ENCODE measurements at regions not wholly inside any gene's neighbourhood (a gene's known extent, or its start where the extent isn't known, plus 50 kb on each side); places are given as distances from the start of the nearest gene placed in this dataset.

- intact Hi-C loops (cut with micrococcal nuclease), result no loop called here
- Histone ChIP-seq H3K79me2 (ENCODE audit: insufficient read depth, low read length) (no peaks in the 10 kb centered on the region), H3K27me3 (ENCODE audit: insufficient read depth, low read length) (no peaks in the 10 kb centered on the region), H3K9me3 (ENCODE audit: control insufficient read depth in 1 of 2, insufficient read depth in 1 of 2, low read depth in 1 of 2, low read length in 2 of 2) (peaks cover 10 to 24% of the 10 kb centered on the region in 2 experiments; a peak in 3 of 4 replicates), H4K20me1 (ENCODE audit: insufficient read depth) (no peaks in the 10 kb centered on the region), H3K4me3 (replicated peaks in 1 of 2; ENCODE audit: low read depth in 1 of 2, low read length in 2 of 2) (no peak overlapping the region), H3K27ac (ENCODE audit: low read depth, low read length) (no peak overlapping the region), H3K9me2 (ENCODE audit: insufficient read depth) (no peaks in the 10 kb centered on the region), H2AFZ (ENCODE audit: low read depth, low read length, poor library complexity, severe bottlenecking) (no peak overlapping the region), H3K4me1 (ENCODE audit: control insufficient read depth in 1 of 2, insufficient read depth in 2 of 2, low read length in 2 of 2) (no peaks in the 10 kb centered on the region), H3K36me3 (ENCODE audit: control insufficient read depth in 1 of 2, insufficient read depth in 2 of 2, low read length in 2 of 2) (no peaks in the 10 kb centered on the region), H3K9ac (ENCODE audit: low read length) (no peak overlapping the region), H3K4me2 (ENCODE audit: low read length) (no peak overlapping the region)
- CTCF ChIA-PET, result no interaction called here
- TF ChIP-seq REST (IDR thresholded peaks at IDR 0.05; ENCODE audit: low read depth) (no peak), CBX3 (IDR thresholded peaks at IDR 0.05; ENCODE audit: low read depth) (no peak)
- BruUV-seq (replicated peaks), result no TSS peak
- RAD21 ChIA-PET (ENCODE audit: low non-redundant PET in 1 of 2, low total read pairs in 2 of 2, uncharacterized antibody in 2 of 2, unreplicated experiment in 2 of 2), result no interaction called here
- DNase-seq (ENCODE audit: low read depth, low spot score) (no peak), ATAC-seq (no peak)
- POLR2A ChIA-PET, result no interaction called here
These were observed 552.9 kb downstream of the TDRD15 start for GRCh38 chr2:21676676-21677075.

- H4K20me1 ChIP-seq (ENCODE audit: insufficient read depth), result no peaks in the 10 kb centered on the region
- H3K4me3 ChIP-seq (replicated peaks in 1 of 2; ENCODE audit: low read depth in 1 of 2, low read length in 2 of 2), result no peak overlapping the region
- no peaks in the 10 kb centered on the region for H3K9me2 ChIP-seq (ENCODE audit: insufficient read depth)
- peaks cover 5 to 25% of the 10 kb centered on the region in 2 experiments; a peak in 3 of 4 replicates for H3K9me3 ChIP-seq (ENCODE audit: control insufficient read depth in 1 of 2, insufficient read depth in 1 of 2, low read depth in 1 of 2, low read length in 2 of 2)
- POLR2A ChIA-PET, result no interaction called here
- H3K79me2 ChIP-seq (ENCODE audit: insufficient read depth, low read length), result no peaks in the 10 kb centered on the region
- BruUV-seq (replicated peaks), result no TSS peak
- H3K27me3 ChIP-seq (ENCODE audit: insufficient read depth, low read length), result no peaks in the 10 kb centered on the region
- CTCF ChIA-PET, result no interaction called here
- ATAC-seq (no peak), DNase-seq (ENCODE audit: low read depth, low spot score) (no peak)
- RAD21 ChIA-PET (ENCODE audit: low non-redundant PET in 1 of 2, low total read pairs in 2 of 2, uncharacterized antibody in 2 of 2, unreplicated experiment in 2 of 2), result no interaction called here
- H3K9ac ChIP-seq (ENCODE audit: low read length), result no peak overlapping the region
- intact Hi-C loops (cut with micrococcal nuclease), result no loop called here
- no peak overlapping the region for H2AFZ ChIP-seq (ENCODE audit: low read depth, low read length, poor library complexity, severe bottlenecking)
- no peak overlapping the region for H3K27ac ChIP-seq (ENCODE audit: low read depth, low read length)
- H3K4me1 ChIP-seq (ENCODE audit: control insufficient read depth in 1 of 2, insufficient read depth in 2 of 2, low read length in 2 of 2), result no peaks in the 10 kb centered on the region
- no peak overlapping the region for H3K4me2 ChIP-seq (ENCODE audit: low read length)
- no peaks in the 10 kb centered on the region for H3K36me3 ChIP-seq (ENCODE audit: control insufficient read depth in 1 of 2, insufficient read depth in 2 of 2, low read length in 2 of 2)
- TF ChIP-seq JUND (IDR thresholded peaks at IDR 0.05), result no peak
- TF ChIP-seq EZH2phosphoT487 (IDR thresholded peaks at IDR 0.05; ENCODE audit: borderline replicate concordance), result no peak
- no peak for TF ChIP-seq RAD21 (IDR thresholded peaks at IDR 0.05; ENCODE audit: low read depth)
- no peak for TF ChIP-seq POLR2A (IDR thresholded peaks at IDR 0.05; ENCODE audit: borderline replicate concordance, extremely low read depth, insufficient read depth, insufficient read length)
- no peak for TF ChIP-seq CBX3 (IDR thresholded peaks at IDR 0.05; ENCODE audit: low read depth)
- TF ChIP-seq ZBTB33 (IDR thresholded peaks at IDR 0.05; ENCODE audit: extremely low read depth, insufficient replicate concordance, low read length), result no peak
- TF ChIP-seq EGR1 (IDR thresholded peaks at IDR 0.05; ENCODE audit: low read depth), result no peak
- no peak for TF ChIP-seq REST (IDR thresholded peaks at IDR 0.05; ENCODE audit: low read depth)
These were observed 560.1 kb downstream of the TDRD15 start for GRCh38 chr2:21683838-21684237.
